Urothelium cell line (cell line): ENCODE measurements at regions not wholly inside any gene's neighbourhood (a gene's known extent, or its start where the extent isn't known, plus 50 kb on each side); places are given as distances from the start of the nearest gene placed in this dataset.
A peak's percentile ranks its signal among the peaks of the same experiment; 100 is the strongest.
"Not testable (repeated sequence)": the region's sequence is repeated elsewhere in the genome, so short reads cannot be mapped to it uniquely, and the experiment has no call there.

ENCODE experiments used
- DNase-seq: peaks from one replicate; pipeline ENCODE4 v3.0.0; 2011; ENCODE audit warnings: low spot score, mixed read lengths
- FAIRE-seq: peaks from 2 replicates; lab custom pipeline; 2011; peaks lifted over from hg19 to GRCh38; lab: Jason Lieb, UNC

DNA sequence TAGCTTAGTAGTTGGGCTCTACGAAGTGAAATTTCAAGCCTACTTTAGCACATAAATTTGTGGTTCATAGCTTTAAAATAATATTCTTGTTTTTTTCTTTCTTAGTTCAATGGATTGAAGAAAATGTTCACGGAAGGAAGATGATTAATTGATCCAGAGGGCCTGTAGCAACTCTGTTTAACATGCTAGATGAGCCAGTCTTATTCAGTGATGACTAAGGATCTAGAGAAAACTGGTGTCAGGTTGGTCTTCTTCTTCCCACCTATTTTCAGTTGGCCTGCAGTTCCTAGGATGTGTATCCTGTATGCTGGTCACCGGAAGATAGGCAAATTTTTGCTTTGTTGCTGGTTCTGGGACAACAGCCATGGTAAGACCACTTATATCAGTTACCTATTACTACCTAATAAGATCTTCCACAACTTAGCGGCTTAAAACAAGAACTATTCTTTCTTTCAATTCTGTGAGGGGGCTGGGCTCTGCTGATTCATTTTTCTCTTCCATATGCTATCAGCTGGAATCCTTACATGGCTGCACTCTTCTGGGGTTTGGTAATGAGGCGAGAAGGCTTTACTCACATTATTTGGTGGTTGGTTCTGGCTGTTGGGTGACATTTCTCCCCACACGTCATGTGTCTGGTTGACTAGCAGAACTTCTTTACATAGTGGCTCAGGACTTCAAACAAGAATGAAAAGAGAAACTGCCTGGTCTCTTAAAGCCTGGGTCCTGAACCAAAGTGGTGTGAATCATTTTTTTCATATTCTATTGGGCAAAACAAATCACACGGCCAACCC, 182.7 kb upstream of the ACTBL2 start:
- no peak for FAIRE-seq

DNA sequence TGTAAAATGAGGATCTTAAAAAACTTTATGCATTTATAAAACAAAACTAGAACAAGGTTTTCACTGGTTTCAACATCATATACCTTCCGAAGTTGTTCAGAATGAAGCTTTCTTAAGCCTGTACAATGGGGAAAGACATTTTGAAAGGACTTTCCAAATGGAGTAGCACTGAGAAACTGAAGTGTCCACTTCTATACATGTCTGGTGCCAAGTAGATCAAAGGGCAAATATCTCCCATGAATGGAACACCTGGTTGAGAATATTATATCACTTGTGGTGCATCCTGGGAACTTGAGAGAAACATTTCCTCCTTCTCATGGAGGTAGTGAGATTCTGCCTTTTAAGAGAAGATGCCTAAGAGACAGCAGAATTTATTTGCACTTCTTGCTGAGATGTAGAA, 182.1 kb upstream of the ACTBL2 start:
- DNase-seq (no peak), FAIRE-seq (no peak)

More for the DNA sequence above, 182.7 kb upstream of the ACTBL2 start:
- DNase-seq: no peak

DNA sequence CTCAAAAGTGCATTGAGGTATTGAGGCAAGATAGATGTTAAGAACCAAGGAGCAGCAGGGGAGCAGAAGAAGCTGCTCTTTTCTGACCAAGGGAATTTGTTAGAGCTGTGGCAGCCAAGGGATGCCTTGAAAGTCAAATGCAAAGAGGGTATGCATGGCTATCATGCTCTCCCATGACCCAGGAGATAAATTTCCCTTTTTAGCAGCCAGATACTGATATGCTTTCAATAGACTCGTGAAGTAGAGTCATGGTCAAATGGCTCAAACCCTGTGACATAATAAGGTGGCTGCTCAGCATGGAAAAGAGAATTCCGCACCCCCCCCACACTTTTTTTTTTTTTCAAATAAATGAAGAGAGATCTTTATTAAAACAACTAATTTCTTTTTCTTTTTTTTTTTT, 180.9 kb upstream of the ACTBL2 start:
- DNase-seq (no peak), FAIRE-seq (no peak)

DNA sequence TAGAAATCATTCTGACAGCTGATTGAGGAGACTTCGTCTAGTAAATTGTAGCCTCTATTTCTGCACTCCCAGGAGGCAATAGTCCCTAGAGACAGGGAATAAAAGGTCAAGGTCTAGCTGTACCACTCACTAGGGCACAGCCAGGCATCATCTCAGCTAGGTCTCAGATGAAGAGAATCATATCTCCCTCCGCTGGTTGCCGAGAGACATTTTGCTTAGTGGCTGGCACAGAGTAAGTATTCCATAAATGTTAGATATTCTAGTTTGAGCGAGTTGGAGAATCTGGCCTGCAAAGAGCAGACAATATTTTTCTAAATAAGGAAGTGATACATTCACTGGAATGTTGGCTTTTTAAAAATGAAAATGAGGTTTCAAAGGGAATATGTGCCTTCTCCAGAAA, 180.4 kb upstream of the ACTBL2 start:
- no peak for DNase-seq
- no peak for FAIRE-seq

DNA sequence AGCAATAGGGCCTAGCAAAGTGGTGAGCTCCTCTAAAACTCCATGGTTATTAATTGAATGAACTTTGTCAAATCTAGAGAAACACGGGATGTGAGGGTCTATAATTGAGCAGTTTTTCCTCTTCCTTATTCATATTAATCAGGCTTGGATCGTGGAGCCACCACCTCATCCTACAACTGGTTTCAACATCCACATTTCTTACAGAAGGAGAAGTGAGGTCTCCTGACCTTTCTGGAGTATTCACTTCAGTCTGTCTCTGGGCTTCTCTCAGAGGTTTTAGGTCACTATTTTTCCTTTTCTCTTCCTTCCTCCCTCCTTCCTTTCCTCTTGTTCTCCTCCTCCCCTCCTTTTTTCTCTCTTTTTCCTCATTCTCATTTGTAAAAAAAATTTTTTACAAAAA, 177.3 kb upstream of the ACTBL2 start:
- no peak for FAIRE-seq
- no peak for DNase-seq

DNA sequence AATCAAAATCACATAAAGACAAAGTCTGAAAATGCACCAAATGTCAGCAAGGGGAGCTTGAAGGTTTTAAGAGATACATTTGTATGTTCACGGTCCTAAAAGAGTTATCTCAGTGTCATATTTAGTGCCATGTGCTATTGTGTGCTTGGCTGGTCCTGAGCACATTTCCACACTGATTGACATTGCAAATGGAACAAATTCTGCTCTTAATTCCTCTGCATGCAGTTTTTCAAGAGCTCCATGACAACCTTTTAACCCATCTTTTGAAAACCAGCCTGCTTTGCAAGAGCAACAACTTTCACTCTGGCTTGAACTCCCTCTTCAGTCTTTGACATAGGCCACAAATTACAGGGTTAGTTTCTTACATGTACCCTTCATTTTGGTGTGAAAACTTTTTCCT, 175.4 kb upstream of the ACTBL2 start:
- no peak for DNase-seq
- FAIRE-seq: no peak

DNA sequence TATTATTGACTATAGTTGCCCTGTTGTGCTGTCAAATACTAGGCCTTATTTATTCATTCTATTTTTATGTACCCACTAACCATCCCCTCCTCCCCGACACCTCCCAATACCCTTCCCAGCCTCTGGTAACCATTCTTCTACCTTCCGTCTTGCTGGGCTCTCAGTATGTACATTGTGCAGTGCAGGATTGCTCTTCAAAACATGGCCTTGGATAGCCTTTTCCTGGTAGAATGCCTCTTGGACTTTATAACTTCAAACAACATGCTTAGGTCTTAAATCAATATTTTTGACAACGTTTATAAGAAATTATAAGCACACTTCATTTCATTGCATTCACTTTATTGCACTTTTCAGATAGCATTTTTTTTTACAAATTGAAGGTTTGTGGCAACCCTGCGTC, 172.6 kb upstream of the ACTBL2 start:
- no peak for DNase-seq
- no peak for FAIRE-seq

DNA sequence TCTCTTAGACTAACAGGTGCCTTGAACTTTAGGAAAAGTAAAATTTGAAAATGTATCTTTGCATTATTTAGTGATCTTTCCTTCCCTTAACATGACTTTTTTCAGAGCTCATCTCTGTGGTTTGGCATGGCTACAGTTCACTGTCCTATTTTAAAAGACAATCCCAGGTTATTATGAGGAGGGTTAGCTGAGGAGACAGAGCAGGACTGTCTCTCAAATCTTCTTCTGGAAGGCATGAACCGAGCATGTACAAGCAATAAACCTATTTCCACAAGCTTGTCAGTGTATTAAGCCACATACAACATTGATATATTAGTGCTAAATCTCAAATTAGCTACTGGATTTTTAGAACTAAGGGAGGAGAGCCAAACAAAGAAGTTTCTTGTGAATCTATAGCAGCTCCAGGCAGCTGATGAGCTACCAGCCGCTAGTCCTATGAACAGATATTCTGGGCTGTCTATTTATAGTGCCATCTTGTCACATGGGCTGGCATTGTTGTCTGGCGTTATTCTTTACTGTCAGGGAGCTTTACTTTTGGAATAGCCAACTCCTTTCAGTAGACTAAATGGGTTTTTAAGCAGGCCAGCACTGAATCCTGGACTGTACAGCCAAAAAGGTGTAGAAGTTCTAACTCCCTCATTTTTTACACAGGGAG, 171.2 kb upstream of the ACTBL2 start:
- no peak for DNase-seq
- no peak for FAIRE-seq

DNA sequence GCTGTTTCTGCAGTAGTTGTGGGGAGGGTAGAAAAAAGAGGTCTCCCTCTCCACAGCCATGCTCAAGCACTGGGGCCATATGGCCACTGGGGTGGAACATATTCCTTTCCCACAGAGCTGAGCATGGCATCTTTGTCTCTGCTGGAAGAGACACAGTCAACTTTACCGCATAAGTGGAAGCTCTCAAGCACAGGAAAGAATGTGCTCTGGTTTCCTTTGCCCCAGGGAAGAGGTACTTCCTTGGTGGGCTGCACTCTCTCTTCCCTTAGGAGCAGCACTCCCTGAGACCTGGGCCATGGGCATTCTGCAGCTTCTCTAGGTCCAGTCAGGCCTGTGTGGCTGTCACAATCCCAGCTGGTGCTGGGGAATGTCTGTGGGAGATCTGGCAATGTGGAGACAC, 168.5 kb upstream of the ACTBL2 start:
- DNase-seq (no peak), FAIRE-seq (no peak)

DNA sequence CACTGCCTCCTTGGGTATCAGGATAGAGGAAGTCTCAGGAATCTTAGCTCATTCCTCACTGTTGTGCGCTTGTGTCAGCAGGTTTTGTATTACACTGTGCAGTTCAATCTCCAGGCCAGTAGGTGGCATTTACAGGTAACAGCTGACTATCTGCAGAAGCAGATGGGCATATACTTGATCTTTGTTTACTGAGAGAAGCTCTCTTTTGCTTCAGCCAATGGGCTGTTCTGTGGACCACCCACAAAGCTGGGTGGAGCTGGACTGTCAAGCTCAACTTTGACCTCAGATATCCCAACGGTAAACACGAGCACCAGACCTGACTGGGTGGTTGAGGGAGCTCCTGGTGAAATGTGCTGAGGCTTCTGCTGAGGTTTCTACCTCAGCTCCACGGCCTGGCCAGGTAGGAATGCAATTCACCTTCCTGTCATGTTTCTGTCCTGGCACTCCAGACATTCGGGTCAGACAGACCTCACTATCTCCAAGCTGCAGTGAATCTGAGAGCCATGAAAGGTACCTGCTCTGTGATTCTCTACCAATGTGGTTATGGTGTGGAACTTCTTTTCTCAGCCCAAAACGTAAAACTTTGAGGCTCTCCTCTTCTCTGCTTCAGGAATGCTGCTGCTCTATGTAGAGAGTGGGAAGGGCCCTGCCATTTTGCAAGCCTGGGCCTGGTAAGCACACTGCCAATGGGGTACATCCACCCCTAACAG, 167.9 kb upstream of the ACTBL2 start:
- DNase-seq (peak; percentile 54), FAIRE-seq (peak; percentile 87)

DNA sequence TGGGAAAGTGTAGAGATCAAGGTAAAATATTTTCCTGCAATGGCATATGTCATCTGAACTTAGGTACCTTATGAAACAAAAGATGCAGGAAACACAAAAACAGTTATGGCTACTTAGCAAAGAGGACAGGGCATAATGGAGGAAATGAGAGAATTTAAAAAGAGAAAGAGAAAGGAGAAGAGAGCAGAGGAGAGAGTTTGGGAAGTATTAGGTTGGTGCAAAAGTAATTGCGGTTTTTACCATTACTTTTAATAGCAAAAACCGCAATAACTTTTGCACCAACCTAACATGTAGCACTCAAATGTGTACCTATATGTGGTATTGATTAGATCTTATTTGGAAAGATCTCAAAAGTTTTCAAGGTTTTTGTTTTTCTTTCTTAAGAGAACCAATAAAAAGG, 160.1 kb upstream of the ACTBL2 start:
- FAIRE-seq: no peak
- no peak for DNase-seq

DNA sequence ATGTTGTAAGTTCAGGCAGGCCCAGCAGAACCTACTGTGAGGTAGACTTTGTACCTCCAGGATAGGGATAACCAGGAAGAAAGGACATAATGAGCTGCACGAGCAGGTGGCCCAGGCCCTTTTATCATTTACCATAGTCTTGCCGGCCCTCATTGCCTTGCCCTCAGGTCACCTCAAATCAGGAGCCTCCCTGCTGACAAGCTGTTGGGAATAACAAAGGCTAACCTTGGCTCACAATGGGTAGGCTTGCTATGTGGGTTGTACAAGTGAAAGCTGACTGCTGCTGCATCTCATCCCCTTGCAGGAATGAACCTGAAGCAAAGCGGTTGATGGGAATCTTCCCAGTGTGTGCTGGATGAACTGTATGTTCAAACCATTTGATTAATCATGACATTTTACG, 159.5 kb upstream of the ACTBL2 start:
- FAIRE-seq: no peak
- DNase-seq: no peak

DNA sequence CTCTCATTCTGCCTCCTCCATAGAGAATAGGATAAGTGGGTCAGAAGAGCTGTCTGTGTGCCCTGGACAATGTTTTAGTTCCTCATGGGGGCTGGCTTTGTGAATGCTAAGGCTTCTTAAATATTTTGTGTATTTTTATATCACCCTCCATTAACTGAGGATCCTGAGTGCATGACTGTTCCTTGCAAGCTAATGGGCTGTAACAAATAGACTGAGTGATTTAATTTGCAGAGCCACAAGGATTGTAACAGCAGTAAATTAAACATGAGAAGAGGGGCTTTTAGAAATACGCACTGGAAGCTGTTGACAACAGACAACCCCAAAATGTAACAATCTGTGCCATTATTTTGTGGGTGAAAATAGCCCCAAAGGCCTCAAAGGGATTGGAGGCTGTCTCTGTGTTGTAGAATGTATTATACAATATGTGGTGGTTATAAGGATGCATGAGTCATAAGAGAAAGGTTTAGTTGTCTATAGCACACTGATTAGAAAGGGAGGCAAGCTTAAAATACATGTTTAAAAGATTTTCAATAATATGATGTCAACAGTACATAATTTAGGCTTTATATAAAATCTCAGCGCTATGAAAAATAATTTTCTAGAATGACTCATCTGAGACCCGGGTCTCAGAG, 152.7 kb upstream of the ACTBL2 start:
- no peak for FAIRE-seq

DNA sequence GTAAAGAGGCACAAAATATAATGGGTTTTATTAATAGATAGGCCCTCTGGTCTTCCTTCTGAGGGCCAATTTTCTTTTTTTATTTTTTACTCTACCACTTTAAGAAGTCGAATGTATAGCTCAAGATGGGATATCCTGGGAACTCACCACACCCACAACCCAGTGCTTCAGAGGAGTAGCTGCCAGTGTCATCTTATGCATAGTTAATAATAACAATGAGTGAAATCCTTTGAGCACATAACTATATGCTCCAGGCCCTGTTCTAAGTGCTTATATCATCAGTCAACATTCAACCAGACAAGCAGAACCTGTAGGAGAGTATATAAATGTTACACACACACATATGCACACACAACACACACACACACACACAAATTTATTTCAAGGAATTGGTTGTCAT, 150.3 kb upstream of the ACTBL2 start:
- FAIRE-seq: no peak
- DNase-seq: no peak

More for the DNA sequence above, 152.7 kb upstream of the ACTBL2 start:
- no peak for DNase-seq

DNA sequence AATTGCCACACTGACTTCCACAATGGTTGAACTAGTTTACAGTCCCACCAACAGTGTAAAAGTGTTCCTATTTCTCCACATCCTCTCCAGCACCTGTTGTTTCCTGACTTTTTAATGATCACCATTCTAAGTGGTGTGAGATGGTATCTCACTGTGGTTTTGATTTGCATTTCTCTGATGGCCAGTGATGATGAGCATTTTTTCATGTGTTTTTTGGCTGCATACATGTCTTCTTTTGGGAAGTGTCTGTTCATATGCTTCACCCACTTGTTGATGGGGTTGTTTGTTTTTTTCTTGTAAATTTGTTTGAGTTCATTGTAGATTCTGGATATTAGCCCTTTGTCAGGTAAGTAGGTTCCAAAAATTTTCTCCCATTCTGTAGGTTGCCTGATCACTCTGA, 148.5 kb upstream of the ACTBL2 start:
- not testable (repeated sequence) for FAIRE-seq, DNase-seq

DNA sequence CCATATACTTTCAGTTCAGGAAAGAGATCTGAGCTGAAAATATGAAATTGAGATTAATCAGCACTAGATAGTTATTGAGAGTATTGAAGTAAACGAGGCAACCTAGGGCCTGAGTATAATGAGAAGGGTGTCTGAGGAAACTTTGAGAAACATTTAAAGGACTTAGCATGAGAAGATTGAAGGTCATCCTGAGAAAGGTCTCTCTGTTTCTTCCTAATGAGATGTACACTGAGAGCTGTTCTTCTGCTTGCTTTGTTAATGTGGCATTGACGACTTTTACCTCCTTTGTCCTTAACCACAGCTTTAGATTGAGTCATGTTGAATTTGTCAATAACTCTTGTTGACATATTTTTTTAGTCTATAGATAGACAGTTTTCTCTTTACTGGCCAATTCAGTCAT, 145.1 kb upstream of the ACTBL2 start:
- no peak for FAIRE-seq
- DNase-seq: no peak

DNA sequence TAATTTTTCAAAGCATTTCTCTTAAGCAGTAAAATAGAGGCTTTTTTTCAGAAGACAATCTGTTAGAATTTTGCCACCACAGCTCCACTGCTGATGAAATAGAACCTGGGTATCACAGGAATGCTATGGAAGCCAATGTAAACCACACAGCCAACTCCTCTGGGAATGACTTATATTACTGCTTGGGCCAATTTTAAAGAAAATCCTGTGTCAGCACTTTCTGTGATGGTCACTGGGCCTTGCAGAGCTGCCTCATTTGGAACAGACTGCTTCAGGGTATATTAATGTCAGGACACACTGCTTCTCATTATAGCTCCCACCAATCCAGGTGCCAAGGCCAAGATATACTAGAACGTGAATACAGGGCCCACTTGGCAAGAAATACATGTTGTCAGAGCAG, 144.1 kb upstream of the ACTBL2 start:
- no peak for DNase-seq
- FAIRE-seq: no peak

DNA sequence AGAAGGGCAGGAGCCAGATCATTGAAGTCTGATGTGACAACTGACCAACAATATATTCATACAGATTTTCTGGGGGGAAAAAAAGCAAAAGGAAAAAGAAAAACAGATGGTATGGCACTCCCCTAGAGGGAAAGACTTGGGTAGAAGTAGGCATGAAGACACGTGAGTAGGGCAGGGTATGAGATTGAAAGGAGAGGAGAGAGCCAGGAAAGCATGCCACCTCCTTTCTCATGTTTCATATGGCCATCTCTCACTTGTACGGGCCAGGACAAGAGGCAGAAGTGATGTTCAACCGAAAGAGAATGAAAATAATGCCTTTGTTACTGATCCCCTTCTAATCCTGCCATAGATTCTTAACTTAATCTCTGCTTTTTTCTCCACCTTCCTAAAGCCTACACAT, 139.0 kb upstream of the ACTBL2 start:
- FAIRE-seq (no peak), DNase-seq (no peak)

DNA sequence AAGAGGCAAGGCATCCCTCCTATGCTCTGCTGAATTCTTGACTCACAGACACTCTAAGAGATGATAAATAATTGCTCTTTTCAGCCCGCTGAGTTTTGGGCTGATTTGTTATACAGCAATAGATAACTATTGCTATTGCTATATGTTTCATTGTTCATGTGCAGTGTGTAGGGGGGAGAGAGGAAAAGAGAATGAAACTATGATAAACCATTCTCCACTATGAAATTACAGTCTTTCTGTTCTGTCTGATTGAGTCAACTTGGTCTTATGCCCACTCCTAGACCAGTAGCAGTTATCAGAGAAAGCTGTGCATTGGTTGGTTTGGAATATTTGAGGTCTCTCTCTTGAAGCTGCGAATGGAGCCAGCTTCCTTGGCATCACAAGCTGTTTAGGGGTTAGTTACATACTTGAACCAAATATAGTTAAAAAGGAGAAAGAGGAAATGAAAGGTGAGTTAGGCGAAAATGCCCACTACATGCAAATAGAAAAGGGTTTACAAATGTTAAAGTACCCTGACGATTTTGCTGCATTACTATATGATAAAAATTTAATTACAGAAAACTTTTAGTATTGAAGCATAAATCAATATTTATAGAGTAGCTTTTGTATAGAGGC, 136.3 kb upstream of the ACTBL2 start:
- FAIRE-seq (no peak), DNase-seq (no peak)

DNA sequence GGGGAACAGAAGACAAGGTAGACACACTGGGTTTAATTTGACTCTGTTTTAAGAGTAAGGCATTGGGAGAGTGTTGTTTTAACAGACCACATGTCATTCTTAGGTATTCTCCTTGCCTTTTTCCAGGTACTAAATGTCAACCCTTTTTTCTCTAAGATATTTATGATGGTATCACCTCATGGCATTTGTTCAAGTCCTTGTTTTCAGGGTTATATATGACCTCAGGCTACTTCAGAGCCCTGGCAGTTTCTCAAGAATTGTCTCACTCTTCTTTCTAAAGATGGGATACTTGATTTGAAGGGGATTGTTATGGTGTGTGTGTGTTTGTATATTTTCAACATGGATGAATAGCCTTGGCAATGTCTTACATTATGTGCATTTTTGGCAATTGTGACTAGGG, 131.1 kb upstream of the ACTBL2 start:
- no peak for DNase-seq

DNA sequence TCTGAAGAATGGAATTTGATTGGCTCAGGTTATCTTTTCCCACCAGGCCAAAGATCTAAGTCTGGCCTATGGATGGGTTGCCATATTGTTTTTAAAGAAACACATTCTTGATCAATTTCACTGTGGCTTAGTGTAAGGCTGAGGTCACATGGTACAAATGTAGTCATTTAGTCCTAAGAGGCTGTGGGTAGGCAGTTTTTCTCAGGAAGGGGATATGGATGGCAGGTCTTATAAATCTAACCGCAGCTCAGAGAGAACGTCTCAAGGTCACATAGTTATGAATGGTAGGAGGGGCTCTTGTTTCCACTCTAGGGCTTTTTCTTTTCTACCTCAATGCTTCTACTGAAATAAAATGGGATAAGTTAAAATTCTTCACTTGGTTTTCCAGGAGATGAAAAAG, 128.6 kb upstream of the ACTBL2 start:
- no peak for FAIRE-seq
- DNase-seq: no peak

More for the DNA sequence above, 131.1 kb upstream of the ACTBL2 start:
- FAIRE-seq: no peak
